ENCODE measurements at regions not wholly inside any gene's neighbourhood (a gene's known extent, or its start where the extent isn't known, plus 50 kb on each side); places are given as distances from the start of the nearest gene placed in this dataset.

- H3K27me3 Mint-ChIP-seq (ENCODE audit: unreplicated experiment) = no peaks in the 10 kb centered on the region
- H3K27ac Mint-ChIP-seq (ENCODE audit: unreplicated experiment) = no peak overlapping the region
- TF ChIP-seq CTCF (IDR thresholded peaks at IDR 0.05; ENCODE audit: unreplicated experiment) = no peak
- H3K4me1 Mint-ChIP-seq (ENCODE audit: unreplicated experiment) = no peaks in the 10 kb centered on the region
- no peak overlapping the region for H3K4me3 Mint-ChIP-seq (ENCODE audit: unreplicated experiment)
- no peaks in the 10 kb centered on the region for H3K36me3 Mint-ChIP-seq (ENCODE audit: low read depth, unreplicated experiment)
- H3K9me3 Mint-ChIP-seq (ENCODE audit: unreplicated experiment) = peaks cover 5% of the 10 kb centered on the region
- DNase-seq (ENCODE audit: low spot score) = no peak
Observed at GRCh38 chr6:120966321-120966720, 368.0 kb downstream of the TBC1D32 start.

GRCh38 chr6:120965814-120966213, 368.5 kb downstream of the TBC1D32 start:
- no peaks in the 10 kb centered on the region for H3K4me1 Mint-ChIP-seq (ENCODE audit: unreplicated experiment)
- TF ChIP-seq CTCF (IDR thresholded peaks at IDR 0.05; ENCODE audit: unreplicated experiment) = no peak
- DNase-seq (ENCODE audit: low spot score) = no peak
- H3K4me3 Mint-ChIP-seq (ENCODE audit: unreplicated experiment) = no peak overlapping the region
- H3K9me3 Mint-ChIP-seq (ENCODE audit: unreplicated experiment) = peaks cover 5% of the 10 kb centered on the region
- no peak overlapping the region for H3K27ac Mint-ChIP-seq (ENCODE audit: unreplicated experiment)
- H3K36me3 Mint-ChIP-seq (ENCODE audit: low read depth, unreplicated experiment) = no peaks in the 10 kb centered on the region
- H3K27me3 Mint-ChIP-seq (ENCODE audit: unreplicated experiment) = no peaks in the 10 kb centered on the region

- Mint-ChIP-seq H3K27me3 (ENCODE audit: unreplicated experiment) (no peaks in the 10 kb centered on the region), H3K27ac (ENCODE audit: unreplicated experiment) (no peak overlapping the region), H3K9me3 (ENCODE audit: unreplicated experiment) (peaks cover 2% of the 10 kb centered on the region), H3K4me3 (ENCODE audit: unreplicated experiment) (no peak overlapping the region), H3K36me3 (ENCODE audit: low read depth, unreplicated experiment) (no peaks in the 10 kb centered on the region), H3K4me1 (ENCODE audit: unreplicated experiment) (peaks cover 2% of the 10 kb centered on the region)
- TF ChIP-seq CTCF (IDR thresholded peaks at IDR 0.05; ENCODE audit: unreplicated experiment) = no peak
- no peak for DNase-seq (ENCODE audit: low spot score)
Observed at GRCh38 chr6:120960761-120961160, 373.5 kb downstream of the TBC1D32 start.

GRCh38 chr6:120954111-120954510, 380.2 kb downstream of the TBC1D32 start:
- no peak for TF ChIP-seq CTCF (IDR thresholded peaks at IDR 0.05; ENCODE audit: unreplicated experiment)
- H3K4me1 Mint-ChIP-seq (ENCODE audit: unreplicated experiment) = no peaks in the 10 kb centered on the region
- no peak overlapping the region for H3K4me3 Mint-ChIP-seq (ENCODE audit: unreplicated experiment)
- no peak overlapping the region for H3K27ac Mint-ChIP-seq (ENCODE audit: unreplicated experiment)
- no peaks in the 10 kb centered on the region for H3K36me3 Mint-ChIP-seq (ENCODE audit: low read depth, unreplicated experiment)
- no peaks in the 10 kb centered on the region for H3K27me3 Mint-ChIP-seq (ENCODE audit: unreplicated experiment)
- DNase-seq (ENCODE audit: low spot score) = no peak
- no peaks in the 10 kb centered on the region for H3K9me3 Mint-ChIP-seq (ENCODE audit: unreplicated experiment)

GRCh38 chr6:120951258-120951657, 383.0 kb downstream of the TBC1D32 start:
- no peak overlapping the region for H3K4me3 Mint-ChIP-seq (ENCODE audit: unreplicated experiment)

More at GRCh38 chr6:120951258-120951657, 383.0 kb downstream of the TBC1D32 start:
- Mint-ChIP-seq H3K27ac (ENCODE audit: unreplicated experiment) (no peak overlapping the region), H3K36me3 (ENCODE audit: low read depth, unreplicated experiment) (no peaks in the 10 kb centered on the region), H3K27me3 (ENCODE audit: unreplicated experiment) (no peaks in the 10 kb centered on the region), H3K4me1 (ENCODE audit: unreplicated experiment) (no peaks in the 10 kb centered on the region), H3K9me3 (ENCODE audit: unreplicated experiment) (no peaks in the 10 kb centered on the region)
- TF ChIP-seq CTCF (IDR thresholded peaks at IDR 0.05; ENCODE audit: unreplicated experiment) = no peak
- DNase-seq (ENCODE audit: low spot score) = no peak

Measured in endothelial cell (in vitro differentiated cells).